ENCODE measurements at regions not wholly inside any gene's neighbourhood (a gene's known extent, or its start where the extent isn't known, plus 50 kb on each side); places are given as distances from the start of the nearest gene placed in this dataset.

- DNase-seq = no peak
These were observed 310.3 kb upstream of the KLF6 start for GRCh38 chr10:4095166-4095917.

GRCh38 chr10:4094751-4095150, 309.7 kb upstream of the KLF6 start:
- no peak for DNase-seq

- DNase-seq = no peak
These were observed 308.4 kb upstream of the KLF6 start for GRCh38 chr10:4093438-4093837.

- no peak for DNase-seq
These were observed 303.5 kb upstream of the KLF6 start for GRCh38 chr10:4088354-4089066.

- no peak for DNase-seq
These were observed 301.3 kb upstream of the KLF6 start for GRCh38 chr10:4086131-4086898.

GRCh38 chr10:4083509-4084003, 298.5 kb upstream of the KLF6 start:
- no peak for DNase-seq

- DNase-seq = no peak
These were observed 297.9 kb upstream of the KLF6 start for GRCh38 chr10:4082861-4083260.

GRCh38 chr10:4081685-4082111, 296.7 kb upstream of the KLF6 start:
- DNase-seq = no peak

- no peak for DNase-seq
These were observed 295.3 kb upstream of the KLF6 start for GRCh38 chr10:4080225-4080805.

- DNase-seq = no peak
These were observed 294.8 kb upstream of the KLF6 start for GRCh38 chr10:4079803-4080202.

GRCh38 chr10:4077804-4078203, 292.8 kb upstream of the KLF6 start:
- no peak for DNase-seq

GRCh38 chr10:4076983-4077382, 292.0 kb upstream of the KLF6 start:
- DNase-seq = no peak

GRCh38 chr10:4075443-4075842, 290.4 kb upstream of the KLF6 start:
- DNase-seq = no peak

- peak; percentile 16 for DNase-seq
These were observed 289.8 kb upstream of the KLF6 start for GRCh38 chr10:4074545-4075407.

GRCh38 chr10:4073912-4074311, 288.9 kb upstream of the KLF6 start:
- DNase-seq = no peak

GRCh38 chr10:4070921-4071660, 286.1 kb upstream of the KLF6 start:
- DNase-seq = no peak

- DNase-seq = no peak
These were observed 285.2 kb upstream of the KLF6 start for GRCh38 chr10:4070184-4070583.

- DNase-seq = no peak
These were observed 284.5 kb upstream of the KLF6 start for GRCh38 chr10:4069491-4069890.

GRCh38 chr10:4068629-4069028, 283.6 kb upstream of the KLF6 start:
- no peak for DNase-seq

GRCh38 chr10:4067931-4068561, 283.0 kb upstream of the KLF6 start:
- no peak for DNase-seq

- no peak for DNase-seq
These were observed 282.5 kb upstream of the KLF6 start for GRCh38 chr10:4067531-4067930.
